HEK293 (cell line): ENCODE measurements at regions not wholly inside any gene's neighbourhood (a gene's known extent, or its start where the extent isn't known, plus 50 kb on each side); places are given as distances from the start of the nearest gene placed in this dataset.
"Not testable (repeated sequence)": the region's sequence is repeated elsewhere in the genome, so short reads cannot be mapped to it uniquely, and the experiment has no call there.

ENCODE experiments used
- ATF2 ChIP-seq: fragments of 450-650 bp; formaldehyde crosslinking; IDR thresholded peaks from 2 replicates; pipeline ENCODE4 v1.5.1; 2016; ENCODE audit warnings: missing biosample characterization, missing genetic modification characterization, low read depth
- GLIS2 ChIP-seq: fragments of 450-650 bp; formaldehyde crosslinking; IDR thresholded peaks from 2 replicates; pipeline ENCODE4 v1.5.1; 2016; ENCODE audit warnings: missing biosample characterization, missing genetic modification characterization
- PRDM2 ChIP-seq: fragments of 450-650 bp; formaldehyde crosslinking; IDR thresholded peaks from 2 replicates; pipeline ENCODE4 v1.5.1; 2016; ENCODE audit warnings: missing biosample characterization, missing genetic modification characterization, borderline replicate concordance
- ZBTB8A ChIP-seq: fragments of 450-650 bp; formaldehyde crosslinking; IDR thresholded peaks from 2 replicates; pipeline ENCODE4 v1.5.1; 2016; ENCODE audit warnings: missing biosample characterization, missing genetic modification characterization
- ZFP41 ChIP-seq: fragments of 450-650 bp; formaldehyde crosslinking; IDR thresholded peaks from 2 replicates; pipeline ENCODE4 v1.5.1; 2016; ENCODE audit warnings: missing biosample characterization, missing genetic modification characterization, borderline replicate concordance
- ZNF335 ChIP-seq: fragments of 450-650 bp; formaldehyde crosslinking; conservative IDR thresholded peaks from 2 replicates; pipeline ENCODE4 v1.5.1; 2016; ENCODE audit warnings: missing biosample characterization, missing genetic modification characterization
- ZNF416 ChIP-seq: fragments of 450-650 bp; formaldehyde crosslinking; IDR thresholded peaks from 2 replicates; pipeline ENCODE4 v1.5.1; 2016; ENCODE audit warnings: missing biosample characterization, missing genetic modification characterization
- ZNF548 ChIP-seq: fragments of 450-650 bp; formaldehyde crosslinking; IDR thresholded peaks from 2 replicates; pipeline ENCODE4 v1.5.1; 2016; ENCODE audit warnings: missing biosample characterization, missing genetic modification characterization
- ZNF600 ChIP-seq: fragments of 450-650 bp; formaldehyde crosslinking; IDR thresholded peaks from 2 replicates; pipeline ENCODE4 v1.5.1; 2016; ENCODE audit warnings: missing biosample characterization, missing genetic modification characterization
- ZNF677 ChIP-seq: fragments of 450-650 bp; IDR thresholded peaks from 2 replicates; pipeline ENCODE4 v1.5.0; 2018; ENCODE audit warnings: missing biosample characterization, mild to moderate bottlenecking, missing genetic modification characterization, moderate library complexity
- TF ChIP-seq, protein P1 (sequence below): fragments of 450-650 bp; formaldehyde crosslinking; IDR thresholded peaks from 2 replicates; pipeline ENCODE4 v1.5.1; 2016; ENCODE audit warnings: missing biosample characterization, missing genetic modification characterization
- TF ChIP-seq, protein P2 (sequence below): fragments of 450-650 bp; formaldehyde crosslinking; IDR thresholded peaks from 2 replicates; pipeline ENCODE4 v1.5.1; 2016; ENCODE audit warnings: missing biosample characterization, missing genetic modification characterization, borderline replicate concordance
- TF ChIP-seq, protein P3 (sequence below): fragments of 450-650 bp; formaldehyde crosslinking; IDR thresholded peaks from 2 replicates; pipeline ENCODE4 v1.5.1; 2016; ENCODE audit warnings: missing biosample characterization, missing genetic modification characterization

DNA sequence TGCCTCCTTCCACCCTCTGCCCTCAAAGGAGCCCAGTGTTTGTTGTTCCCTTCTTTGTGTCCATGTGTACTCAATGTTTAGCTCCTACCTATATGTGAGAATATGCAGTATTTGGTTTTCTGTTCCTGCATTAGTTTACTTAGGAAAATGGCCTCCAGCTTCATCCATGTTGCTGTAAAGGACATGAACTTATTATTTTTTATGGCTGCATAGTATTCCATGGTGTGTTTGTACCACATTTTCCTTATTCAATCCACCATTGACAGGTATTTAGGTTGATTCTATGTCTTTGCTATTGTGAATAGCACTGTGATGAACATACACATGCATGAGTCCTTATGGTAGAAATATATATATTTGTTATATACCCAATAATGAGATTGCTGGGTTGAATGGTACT is 89.2 kb downstream of the CETN3 start:
- not testable (repeated sequence) for TF ChIP-seq ZNF600 (tag by site-specific recombination); ATF2 (tag by site-specific recombination); PRDM2; ZNF416; ZBTB8A; ZNF548 (tag by site-specific recombination); ZNF335; GLIS2 (tag by site-specific recombination); ZFP41 (tag by site-specific recombination); ZNF677 (tag by site-specific recombination)
- TF ChIP-seq, protein P1, sequence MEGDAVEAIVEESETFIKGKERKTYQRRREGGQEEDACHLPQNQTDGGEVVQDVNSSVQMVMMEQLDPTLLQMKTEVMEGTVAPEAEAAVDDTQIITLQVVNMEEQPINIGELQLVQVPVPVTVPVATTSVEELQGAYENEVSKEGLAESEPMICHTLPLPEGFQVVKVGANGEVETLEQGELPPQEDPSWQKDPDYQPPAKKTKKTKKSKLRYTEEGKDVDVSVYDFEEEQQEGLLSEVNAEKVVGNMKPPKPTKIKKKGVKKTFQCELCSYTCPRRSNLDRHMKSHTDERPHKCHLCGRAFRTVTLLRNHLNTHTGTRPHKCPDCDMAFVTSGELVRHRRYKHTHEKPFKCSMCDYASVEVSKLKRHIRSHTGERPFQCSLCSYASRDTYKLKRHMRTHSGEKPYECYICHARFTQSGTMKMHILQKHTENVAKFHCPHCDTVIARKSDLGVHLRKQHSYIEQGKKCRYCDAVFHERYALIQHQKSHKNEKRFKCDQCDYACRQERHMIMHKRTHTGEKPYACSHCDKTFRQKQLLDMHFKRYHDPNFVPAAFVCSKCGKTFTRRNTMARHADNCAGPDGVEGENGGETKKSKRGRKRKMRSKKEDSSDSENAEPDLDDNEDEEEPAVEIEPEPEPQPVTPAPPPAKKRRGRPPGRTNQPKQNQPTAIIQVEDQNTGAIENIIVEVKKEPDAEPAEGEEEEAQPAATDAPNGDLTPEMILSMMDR (tag by site-specific recombination) = not testable (repeated sequence)
- TF ChIP-seq, protein P2, sequence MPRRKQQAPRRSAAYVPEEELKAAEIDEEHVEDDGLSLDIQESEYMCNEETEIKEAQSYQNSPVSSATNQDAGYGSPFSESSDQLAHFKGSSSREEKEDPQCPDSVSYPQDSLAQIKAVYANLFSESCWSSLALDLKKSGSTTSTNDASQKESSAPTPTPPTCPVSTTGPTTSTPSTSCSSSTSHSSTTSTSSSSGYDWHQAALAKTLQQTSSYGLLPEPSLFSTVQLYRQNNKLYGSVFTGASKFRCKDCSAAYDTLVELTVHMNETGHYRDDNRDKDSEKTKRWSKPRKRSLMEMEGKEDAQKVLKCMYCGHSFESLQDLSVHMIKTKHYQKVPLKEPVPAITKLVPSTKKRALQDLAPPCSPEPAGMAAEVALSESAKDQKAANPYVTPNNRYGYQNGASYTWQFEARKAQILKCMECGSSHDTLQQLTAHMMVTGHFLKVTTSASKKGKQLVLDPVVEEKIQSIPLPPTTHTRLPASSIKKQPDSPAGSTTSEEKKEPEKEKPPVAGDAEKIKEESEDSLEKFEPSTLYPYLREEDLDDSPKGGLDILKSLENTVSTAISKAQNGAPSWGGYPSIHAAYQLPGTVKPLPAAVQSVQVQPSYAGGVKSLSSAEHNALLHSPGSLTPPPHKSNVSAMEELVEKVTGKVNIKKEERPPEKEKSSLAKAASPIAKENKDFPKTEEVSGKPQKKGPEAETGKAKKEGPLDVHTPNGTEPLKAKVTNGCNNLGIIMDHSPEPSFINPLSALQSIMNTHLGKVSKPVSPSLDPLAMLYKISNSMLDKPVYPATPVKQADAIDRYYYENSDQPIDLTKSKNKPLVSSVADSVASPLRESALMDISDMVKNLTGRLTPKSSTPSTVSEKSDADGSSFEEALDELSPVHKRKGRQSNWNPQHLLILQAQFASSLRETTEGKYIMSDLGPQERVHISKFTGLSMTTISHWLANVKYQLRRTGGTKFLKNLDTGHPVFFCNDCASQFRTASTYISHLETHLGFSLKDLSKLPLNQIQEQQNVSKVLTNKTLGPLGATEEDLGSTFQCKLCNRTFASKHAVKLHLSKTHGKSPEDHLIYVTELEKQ (tag by site-specific recombination) = not testable (repeated sequence)
- TF ChIP-seq, protein P3, sequence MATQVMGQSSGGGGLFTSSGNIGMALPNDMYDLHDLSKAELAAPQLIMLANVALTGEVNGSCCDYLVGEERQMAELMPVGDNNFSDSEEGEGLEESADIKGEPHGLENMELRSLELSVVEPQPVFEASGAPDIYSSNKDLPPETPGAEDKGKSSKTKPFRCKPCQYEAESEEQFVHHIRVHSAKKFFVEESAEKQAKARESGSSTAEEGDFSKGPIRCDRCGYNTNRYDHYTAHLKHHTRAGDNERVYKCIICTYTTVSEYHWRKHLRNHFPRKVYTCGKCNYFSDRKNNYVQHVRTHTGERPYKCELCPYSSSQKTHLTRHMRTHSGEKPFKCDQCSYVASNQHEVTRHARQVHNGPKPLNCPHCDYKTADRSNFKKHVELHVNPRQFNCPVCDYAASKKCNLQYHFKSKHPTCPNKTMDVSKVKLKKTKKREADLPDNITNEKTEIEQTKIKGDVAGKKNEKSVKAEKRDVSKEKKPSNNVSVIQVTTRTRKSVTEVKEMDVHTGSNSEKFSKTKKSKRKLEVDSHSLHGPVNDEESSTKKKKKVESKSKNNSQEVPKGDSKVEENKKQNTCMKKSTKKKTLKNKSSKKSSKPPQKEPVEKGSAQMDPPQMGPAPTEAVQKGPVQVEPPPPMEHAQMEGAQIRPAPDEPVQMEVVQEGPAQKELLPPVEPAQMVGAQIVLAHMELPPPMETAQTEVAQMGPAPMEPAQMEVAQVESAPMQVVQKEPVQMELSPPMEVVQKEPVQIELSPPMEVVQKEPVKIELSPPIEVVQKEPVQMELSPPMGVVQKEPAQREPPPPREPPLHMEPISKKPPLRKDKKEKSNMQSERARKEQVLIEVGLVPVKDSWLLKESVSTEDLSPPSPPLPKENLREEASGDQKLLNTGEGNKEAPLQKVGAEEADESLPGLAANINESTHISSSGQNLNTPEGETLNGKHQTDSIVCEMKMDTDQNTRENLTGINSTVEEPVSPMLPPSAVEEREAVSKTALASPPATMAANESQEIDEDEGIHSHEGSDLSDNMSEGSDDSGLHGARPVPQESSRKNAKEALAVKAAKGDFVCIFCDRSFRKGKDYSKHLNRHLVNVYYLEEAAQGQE = not testable (repeated sequence)
